B cell (primary cell): ENCODE measurements at regions not wholly inside any gene's neighbourhood (a gene's known extent, or its start where the extent isn't known, plus 50 kb on each side); places are given as distances from the start of the nearest gene placed in this dataset.

Experiments used
- ATAC-seq: fragments of 200-7000 bp; cut with Tn5 transposase; one replicate; pipeline ENCODE4 v1.10.0; 2021; ENCODE audit warnings: low read depth, mild to moderate bottlenecking, moderate number of reproducible peaks, moderate library complexity
- CTCF ChIA-PET: fragments of 350-600 bp; sonication (Branson Sonifier 250); formaldehyde crosslinking; loops from one replicate; lab custom pipeline; 2021; ENCODE audit warnings: antibody characterized with exemption, inconsistent platforms; lab: Charles Lee
- POLR2A ChIA-PET: fragments of 350-600 bp; sonication (Branson Sonifier 250); formaldehyde crosslinking; loops from one replicate; lab custom pipeline; 2021; ENCODE audit warnings: antibody characterized with exemption; lab: Charles Lee
- DNase-seq: peaks from one replicate; pipeline ENCODE4 v3.0.0; 2013
- H2AFZ ChIP-seq: 2 replicates; pipeline ENCODE4 v1.6.1; 2012; ENCODE audit warnings: mild to moderate bottlenecking, low read depth, low read length; ENCODE audit not compliant: insufficient read depth, poor library complexity, severe bottlenecking
- H3K27ac ChIP-seq, 2 donors: 1 replicate in 1 of 2; 2 replicates in 1 of 2; pipeline ENCODE4 v1.5.1; 2012 to 2013; ENCODE audit warnings: low read length in 2 of 2, mild to moderate bottlenecking in 2 of 2, moderate library complexity in 1 of 2
- H3K27me3 ChIP-seq, 4 experiments: fragments of 200-600 bp in 1 of 4; sonication (generic) in 1 of 4; replicated peaks in 1 of 4; 1 replicate in 2 of 4; 2 replicates in 2 of 4; pipeline versions ENCODE4 v1.6.1 to v1.7.0; 2013 to 2016; ENCODE audit warnings: low read length in 3 of 4, mild to moderate bottlenecking in 2 of 4, mixed read lengths in 1 of 4, moderate library complexity in 1 of 4; ENCODE audit not compliant: insufficient read depth in 4 of 4, control insufficient read depth in 3 of 4; ENCODE audit errors: control extremely low read depth in 1 of 4
- H3K36me3 ChIP-seq, 2 experiments: replicated peaks in 1 of 2; 1 replicate in 1 of 2; 2 replicates in 1 of 2; pipeline versions ENCODE4 v1.6.1 to v1.7.1; 2013; ENCODE audit warnings: low read length in 1 of 2; ENCODE audit not compliant: insufficient read depth in 2 of 2, control insufficient read depth in 1 of 2; ENCODE audit errors: control extremely low read depth in 1 of 2, extremely low read depth in 1 of 2
- H3K4me1 ChIP-seq, 2 donors: fragments of 200-600 bp in 1 of 2; sonication (generic) in 1 of 2; 1 replicate in 1 of 2; 2 replicates in 1 of 2; pipeline versions ENCODE4 v1.5.1 to v1.6.1; 2013 to 2017; ENCODE audit warnings: low read length in 2 of 2; ENCODE audit not compliant: control insufficient read depth in 2 of 2, insufficient read depth in 2 of 2
- H3K4me2 ChIP-seq: replicated peaks from 2 replicates; pipeline ENCODE3; 2012; ENCODE audit warnings: mild to moderate bottlenecking, low read depth, low read length; ENCODE audit not compliant: poor library complexity, severe bottlenecking
- H3K4me3 ChIP-seq, 5 experiments: fragments of 200-600 bp in 1 of 5; sonication (generic) in 1 of 5; 1 replicate in 3 of 5; 2 replicates in 2 of 5; pipeline versions ENCODE4 v1.5.1 to v1.7.0; 2011 to 2016; ENCODE audit warnings: low read length in 4 of 5, mild to moderate bottlenecking in 4 of 5, low read depth in 2 of 5, control low read depth in 1 of 5, moderate library complexity in 1 of 5; ENCODE audit not compliant: insufficient read depth in 1 of 5; ENCODE audit errors: control extremely low read depth in 1 of 5, extremely low read depth in 1 of 5
- H3K79me2 ChIP-seq: fragments of 200-600 bp; sonication (generic); one replicate; pipeline ENCODE4 v1.6.0; 2016; ENCODE audit warnings: low read length; ENCODE audit not compliant: control insufficient read depth, insufficient read depth
- H3K9ac ChIP-seq: fragments of 200-600 bp; sonication (generic); 2 replicates; pipeline ENCODE4 v1.6.1; 2017; ENCODE audit warnings: mild to moderate bottlenecking, low read length, moderate library complexity
- H3K9me3 ChIP-seq, 3 donors: one replicate each; pipeline versions ENCODE4 v1.6.1 to v1.7.1; 2013; ENCODE audit warnings: low read length in 2 of 3; ENCODE audit not compliant: control insufficient read depth in 2 of 3, insufficient read depth in 1 of 3; ENCODE audit errors: control extremely low read depth in 1 of 3
- H4K20me1 ChIP-seq: 2 replicates; pipeline ENCODE4 v1.6.0; 2012; ENCODE audit warnings: mild to moderate bottlenecking, low read length; ENCODE audit not compliant: insufficient read depth, control insufficient read depth, poor library complexity, severe bottlenecking
- H3K27ac Mint-ChIP-seq: one replicate; pipeline ENCODE4 v1.8.0; 2021; ENCODE audit warnings: mixed read lengths
- H3K27me3 Mint-ChIP-seq: one replicate; pipeline ENCODE4 v1.8.0; 2021; ENCODE audit warnings: mixed read lengths
- H3K4me1 Mint-ChIP-seq: one replicate; pipeline ENCODE4 v1.8.0; 2021; ENCODE audit warnings: mixed read lengths
- H3K4me3 Mint-ChIP-seq: one replicate; pipeline ENCODE4 v1.8.0; 2021; ENCODE audit warnings: mixed read lengths
- H3K9me3 Mint-ChIP-seq: one replicate; pipeline ENCODE4 v1.8.0; 2022; ENCODE audit warnings: mixed read lengths; ENCODE audit not compliant: insufficient read depth
- CTCF ChIP-seq: fragments of 200-600 bp; IDR thresholded peaks from one replicate; pipeline ENCODE4 v1.8.0; 2022; ENCODE audit warnings: antibody characterized with exemption, mild to moderate bottlenecking
- EZH2 ChIP-seq: IDR thresholded peaks from 2 replicates; pipeline ENCODE4 v1.6.1; 2012; ENCODE audit warnings: borderline replicate concordance, low read depth, mild to moderate bottlenecking, moderate library complexity, low read length; ENCODE audit not compliant: insufficient read depth, poor library complexity, severe bottlenecking
- WGBS: methylation state at CpG from one replicate; pipeline ENCODE4 v1.1.5; 2013; ENCODE audit warnings: missing lambda C conversion rate; ENCODE audit not compliant: insufficient coverage; 5-methylcytosine and 5-hydroxymethylcytosine counted together
- intact Hi-C: fragments of 100-400 bp; cut with micrococcal nuclease; formaldehyde crosslinking; loops from one replicate; pipeline ENCODE4 v1.10.0; 2022

- no peak overlapping the region for H3K4me3 ChIP-seq
- no peaks in the 10 kb centered on the region for H3K9me3 Mint-ChIP-seq
- H3K27ac ChIP-seq, result no peak overlapping the region
- no peaks in the 10 kb centered on the region for H4K20me1 ChIP-seq
- WGBS, result 81% methylated on average over 9 of the region's 10 CpGs
- H3K9ac ChIP-seq, result no peak overlapping the region
- CTCF ChIA-PET, result no interaction called here
- H3K27me3 ChIP-seq, result peaks cover 0 to 20% (median 1%) of the 10 kb centered on the region in 4 experiments
- peaks cover 63% of the 10 kb centered on the region for H3K27me3 Mint-ChIP-seq
- ATAC-seq, result no peak
- no peak overlapping the region for H2AFZ ChIP-seq
- peaks cover 6% of the 10 kb centered on the region for H3K4me1 Mint-ChIP-seq
- H3K4me2 ChIP-seq, result no peak overlapping the region
- H3K4me1 ChIP-seq, result no peaks in the 10 kb centered on the region
- TF ChIP-seq EZH2 (no peak), CTCF (no peak)
- H3K4me3 Mint-ChIP-seq, result no peak overlapping the region
- intact Hi-C loops, result no loop called here
- no peaks in the 10 kb centered on the region for H3K79me2 ChIP-seq
- H3K36me3 ChIP-seq, result no peaks in the 10 kb centered on the region
- DNase-seq, result no peak
- no peak overlapping the region for H3K27ac Mint-ChIP-seq
- POLR2A ChIA-PET, result no interaction called here
- peaks cover 0 to 6% (median 0%) of the 10 kb centered on the region in 3 donors for H3K9me3 ChIP-seq
Observed at GRCh38 chr16:85175724-85176233, 63.5 kb upstream of the CIBAR2 start.

- Mint-ChIP-seq H3K4me1 (peaks cover 1% of the 10 kb centered on the region), H3K4me3 (no peak overlapping the region), H3K27me3 (peaks cover 55% of the 10 kb centered on the region), H3K9me3 (no peaks in the 10 kb centered on the region), H3K27ac (no peak overlapping the region)
- H3K36me3 ChIP-seq, result no peaks in the 10 kb centered on the region
- ChIA-PET CTCF (no interaction called here), POLR2A (no interaction called here)
- peaks cover 0 to 1% (median 0%) of the 10 kb centered on the region in 3 donors for H3K9me3 ChIP-seq
- H3K4me2 ChIP-seq, result no peak overlapping the region
- peaks cover 0 to 10% (median 0%) of the 10 kb centered on the region in 4 experiments for H3K27me3 ChIP-seq
- no peaks in the 10 kb centered on the region for H4K20me1 ChIP-seq
- WGBS, result 34% methylated on average over 26 of the region's 26 CpGs
- no peak for DNase-seq
- no peak overlapping the region for H2AFZ ChIP-seq
- TF ChIP-seq EZH2 (no peak), CTCF (no peak)
- no peaks in the 10 kb centered on the region for H3K79me2 ChIP-seq
- H3K4me3 ChIP-seq, result no peak overlapping the region
- H3K27ac ChIP-seq, result no peak overlapping the region
- no peak for ATAC-seq
- no peak overlapping the region for H3K9ac ChIP-seq
- H3K4me1 ChIP-seq, result no peaks in the 10 kb centered on the region
- intact Hi-C loops, result no loop called here
Observed at GRCh38 chr16:85176541-85177447, 64.5 kb upstream of the CIBAR2 start.
